H1 (cell line): ENCODE measurements at regions not wholly inside any gene's neighbourhood (a gene's known extent, or its start where the extent isn't known, plus 50 kb on each side); places are given as distances from the start of the nearest gene placed in this dataset.

ENCODE experiments used
- RAD21 ChIP-seq, 2 experiments: IDR thresholded peaks in 1 of 2; conservative IDR thresholded peaks in 1 of 2; 2 replicates each; pipeline ENCODE4 v1.6.1; 2011; ENCODE audit warnings: low read depth in 2 of 2, low read length in 2 of 2, improper control_type of control experiment in 1 of 2, inconsistent platforms in 1 of 2, mild to moderate bottlenecking in 1 of 2, moderate library complexity in 1 of 2
- SP2 ChIP-seq: IDR thresholded peaks from 2 replicates; pipeline ENCODE4 v1.6.1; 2012; ENCODE audit warnings: mild to moderate bottlenecking, low read length, inconsistent platforms
- SUZ12 ChIP-seq: fragments of 200-600 bp; sonication (generic); IDR thresholded peaks from 2 replicates; pipeline ENCODE4 v1.6.1; 2012; ENCODE audit warnings: mild to moderate bottlenecking, inconsistent platforms, low read length, moderate library complexity, mixed read lengths
- TAF1 ChIP-seq: IDR thresholded peaks from 2 replicates; pipeline ENCODE4 v1.6.1; 2011; ENCODE audit warnings: mild to moderate bottlenecking, low read depth, low read length

GRCh38 chr4:136742333-136742732 is 790.0 kb downstream of the PCDH18 start (continued):
- TF ChIP-seq TAF1, result no peak
- no peak for TF ChIP-seq SP2
- no peak for TF ChIP-seq SUZ12
- no peak for TF ChIP-seq RAD21 (IDR thresholded peaks at IDR 0.05 in 1 of 2, conservative IDR thresholded peaks at IDR 0.05 in 1 of 2; ENCODE audit: low read depth in 2 of 2, low read length in 2 of 2)
- TF ChIP-seq, all 59 proteins: peak for 0
